ENCODE measurements at regions not wholly inside any gene's neighbourhood (a gene's known extent, or its start where the extent isn't known, plus 50 kb on each side); places are given as distances from the start of the nearest gene placed in this dataset.
"Not testable (repeated sequence)": the region's sequence is repeated elsewhere in the genome, so short reads cannot be mapped to it uniquely, and the experiment has no call there.

DNA sequence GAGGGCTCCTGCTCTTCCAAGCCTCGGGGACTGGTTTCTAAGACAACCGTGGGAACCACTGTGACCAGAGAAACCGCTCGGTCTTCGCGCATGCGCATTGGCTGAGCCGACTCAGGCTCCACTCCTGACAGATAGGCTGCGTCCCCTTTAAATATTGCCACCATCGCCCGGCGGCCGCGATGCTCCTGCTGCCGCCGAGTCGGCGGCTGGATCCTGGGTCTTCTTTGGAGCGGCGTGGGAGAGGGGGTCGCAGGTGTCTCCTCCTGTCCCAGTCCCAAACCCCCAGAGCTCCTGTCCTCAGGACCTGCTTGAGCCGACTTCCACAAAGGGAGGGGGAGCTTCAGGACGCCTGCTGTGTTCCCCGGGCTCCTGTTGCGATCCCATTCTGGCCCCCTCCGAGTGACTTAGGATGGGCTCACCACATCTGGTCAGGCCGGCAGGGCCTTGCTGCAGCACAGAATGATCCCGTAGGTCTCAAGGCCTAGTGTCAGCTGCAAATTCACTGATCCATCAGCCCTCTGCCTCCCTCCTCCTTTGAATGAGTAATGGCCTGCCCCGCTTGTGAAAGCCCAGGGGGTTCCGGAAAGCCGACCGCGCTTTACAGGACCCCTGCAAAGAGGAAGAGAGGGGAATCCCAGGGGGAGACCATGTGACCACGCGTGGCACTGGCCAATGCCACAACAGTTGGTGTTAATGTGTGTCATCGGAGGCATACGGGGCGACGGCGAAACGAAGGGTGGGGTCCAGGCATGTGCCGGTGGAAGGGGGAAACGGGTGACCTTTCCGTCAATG is 683.2 kb upstream of the TPTE start:
- no peak for ATAC-seq
- Histone ChIP-seq H3K27me3 (no peaks in the 10 kb centered on the region), H3K27ac (no peak overlapping the region), H3K4me1 (no peaks in the 10 kb centered on the region), H3K9me3 (no peaks in the 10 kb centered on the region), H3K4me3 (no peak overlapping the region), H3K36me3 (no peaks in the 10 kb centered on the region)
- intact Hi-C loops (cut with DNase I): no loop called here
- no peak for FAIRE-seq
- TF ChIP-seq, protein P1, sequence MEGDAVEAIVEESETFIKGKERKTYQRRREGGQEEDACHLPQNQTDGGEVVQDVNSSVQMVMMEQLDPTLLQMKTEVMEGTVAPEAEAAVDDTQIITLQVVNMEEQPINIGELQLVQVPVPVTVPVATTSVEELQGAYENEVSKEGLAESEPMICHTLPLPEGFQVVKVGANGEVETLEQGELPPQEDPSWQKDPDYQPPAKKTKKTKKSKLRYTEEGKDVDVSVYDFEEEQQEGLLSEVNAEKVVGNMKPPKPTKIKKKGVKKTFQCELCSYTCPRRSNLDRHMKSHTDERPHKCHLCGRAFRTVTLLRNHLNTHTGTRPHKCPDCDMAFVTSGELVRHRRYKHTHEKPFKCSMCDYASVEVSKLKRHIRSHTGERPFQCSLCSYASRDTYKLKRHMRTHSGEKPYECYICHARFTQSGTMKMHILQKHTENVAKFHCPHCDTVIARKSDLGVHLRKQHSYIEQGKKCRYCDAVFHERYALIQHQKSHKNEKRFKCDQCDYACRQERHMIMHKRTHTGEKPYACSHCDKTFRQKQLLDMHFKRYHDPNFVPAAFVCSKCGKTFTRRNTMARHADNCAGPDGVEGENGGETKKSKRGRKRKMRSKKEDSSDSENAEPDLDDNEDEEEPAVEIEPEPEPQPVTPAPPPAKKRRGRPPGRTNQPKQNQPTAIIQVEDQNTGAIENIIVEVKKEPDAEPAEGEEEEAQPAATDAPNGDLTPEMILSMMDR (IDR thresholded peaks at IDR 0.05): no peak
- WGBS, 2 donors: 72 to 75% methylated on average over 44 of the region's 44 CpGs
- peak in 2 of 6 donors; percentile 23 to 79 for DNase-seq

DNA sequence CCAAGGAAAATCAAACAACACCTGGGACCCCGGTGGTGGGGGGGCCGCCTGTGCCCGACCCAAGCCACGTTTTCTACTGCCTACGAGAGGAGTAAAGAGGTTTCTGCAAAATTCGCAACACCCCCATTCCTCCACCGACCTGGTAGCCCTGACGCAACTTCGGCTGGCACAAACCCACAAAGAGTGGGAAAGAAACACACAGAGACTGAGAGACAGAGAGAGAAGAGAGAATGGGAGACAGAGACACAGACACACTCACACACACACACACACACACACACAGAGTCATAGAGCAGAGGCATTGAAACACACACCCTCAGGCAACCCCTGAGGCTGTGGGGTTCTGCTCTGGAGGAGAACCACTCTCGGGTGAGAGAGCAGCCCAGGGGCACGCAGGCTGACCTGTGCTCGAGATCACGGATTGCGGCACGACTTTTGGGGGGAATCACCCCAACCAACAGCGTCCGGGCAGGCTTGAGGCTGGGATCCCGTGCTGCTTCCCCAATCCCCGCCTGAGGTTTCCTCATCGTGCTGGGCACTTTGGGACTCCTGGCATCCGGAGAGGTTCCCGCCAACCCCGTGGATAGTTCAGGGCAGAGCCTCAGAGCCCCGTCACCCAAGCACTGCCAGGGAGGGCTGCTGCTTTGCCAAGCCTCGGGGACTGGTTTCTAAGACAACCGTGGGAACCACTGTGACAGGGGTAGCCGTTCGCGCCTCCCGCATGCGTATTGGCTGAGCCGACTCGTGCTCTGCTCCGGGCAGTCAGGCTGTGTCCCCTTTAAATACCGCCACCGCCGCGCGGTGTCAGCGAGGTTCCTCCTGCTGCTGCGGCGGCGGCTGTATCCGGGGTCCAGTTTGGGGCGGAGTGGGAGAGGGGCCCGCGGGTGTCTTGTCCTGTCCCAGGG is 682.4 kb upstream of the TPTE start:
- TF ChIP-seq, protein P1 (IDR thresholded peaks at IDR 0.05): no peak
- 64 to 70% methylated on average over 47 of the region's 47 CpGs for WGBS, 2 donors
- Histone ChIP-seq H3K27ac (no peak overlapping the region), H3K4me3 (no peak overlapping the region), H3K36me3 (no peaks in the 10 kb centered on the region), H3K9me3 (no peaks in the 10 kb centered on the region), H3K27me3 (no peaks in the 10 kb centered on the region), H3K4me1 (no peaks in the 10 kb centered on the region)
- peak in 3 of 6 donors; percentile 37 to 87 (median 72) for DNase-seq
- no peak for FAIRE-seq
- peak in 1 of 4 donors; percentile 41 for ATAC-seq
- intact Hi-C loops (cut with DNase I): no loop called here

DNA sequence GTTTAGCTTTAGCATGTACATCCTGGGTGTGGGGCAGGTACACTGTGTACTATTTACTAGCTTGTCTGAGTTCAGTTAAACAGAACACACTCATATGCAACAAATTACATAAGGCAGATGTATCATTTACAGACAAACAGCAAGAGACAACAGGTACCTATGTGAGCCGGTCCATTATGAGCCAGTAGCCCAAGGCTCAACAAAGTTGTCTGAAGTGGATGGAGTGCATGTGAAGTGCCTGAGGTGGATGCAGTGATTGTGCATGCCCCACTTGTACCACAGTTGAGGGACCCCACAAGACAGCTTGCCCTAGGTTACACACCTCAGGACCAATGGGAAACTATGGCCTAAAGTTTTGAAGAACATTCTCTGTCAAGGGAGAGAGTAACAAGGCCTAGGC is 677.3 kb upstream of the TPTE start:
- intact Hi-C loops (cut with DNase I); FAIRE-seq; H3K4me3 ChIP-seq; ATAC-seq; H3K27ac ChIP-seq; H3K36me3 ChIP-seq; H3K9me3 ChIP-seq; H3K4me1 ChIP-seq; DNase-seq; H3K27me3 ChIP-seq: not testable (repeated sequence)
- 52 to 79% methylated on average over 1 of the region's 1 CpG for WGBS, 2 donors

DNA sequence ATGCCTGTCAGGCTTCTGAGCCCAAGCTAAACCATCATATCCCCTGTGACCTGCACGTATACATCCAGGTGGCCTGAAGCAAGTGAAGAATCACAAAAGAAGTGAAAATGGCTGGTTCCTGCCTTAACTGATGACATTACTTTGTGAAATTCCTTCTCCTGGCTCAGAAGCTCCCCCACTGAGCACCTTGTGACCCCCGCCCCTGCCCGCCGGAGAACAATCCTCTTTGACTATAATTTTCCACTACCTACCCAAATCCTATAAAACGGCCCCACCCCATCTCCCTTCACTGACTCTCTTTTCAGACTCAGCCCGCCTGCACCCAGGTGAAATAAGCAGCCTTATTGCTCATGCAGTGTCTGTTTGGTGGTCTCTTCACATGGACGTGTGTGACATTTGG is 673.9 kb upstream of the TPTE start:
- H3K4me3 ChIP-seq; DNase-seq; ATAC-seq; H3K27me3 ChIP-seq; H3K4me1 ChIP-seq; H3K27ac ChIP-seq; H3K36me3 ChIP-seq; FAIRE-seq; intact Hi-C loops (cut with DNase I); H3K9me3 ChIP-seq: not testable (repeated sequence)
- 50 to 57% methylated on average over 6 to 7 of the region's 7 CpGs for WGBS, 2 donors

DNA sequence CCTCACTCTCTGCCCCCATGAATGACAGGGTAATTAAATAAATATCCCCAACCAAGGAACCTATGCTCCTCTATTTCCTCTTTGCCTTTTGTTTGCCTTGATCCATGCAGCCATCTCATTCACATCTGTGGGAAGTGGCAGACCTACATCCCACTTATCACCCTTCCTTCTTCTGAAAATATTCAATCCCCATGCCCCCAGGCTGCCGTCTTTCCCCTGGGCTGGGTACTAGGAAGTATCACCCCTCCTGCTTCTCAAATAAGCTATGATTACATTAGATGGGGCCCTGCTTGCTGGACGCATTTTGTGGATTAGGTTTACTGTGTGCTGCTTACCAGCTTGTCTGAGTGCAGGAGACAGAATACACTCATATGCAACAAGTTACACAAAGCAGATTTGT is 670.2 kb upstream of the TPTE start:
- FAIRE-seq; H3K4me3 ChIP-seq; H3K36me3 ChIP-seq; ATAC-seq; H3K9me3 ChIP-seq; H3K4me1 ChIP-seq; intact Hi-C loops (cut with DNase I); H3K27ac ChIP-seq; DNase-seq; H3K27me3 ChIP-seq: not testable (repeated sequence)
- WGBS, 2 donors: 30 to 40% methylated on average over 1 to 2 of the region's 2 CpGs

DNA sequence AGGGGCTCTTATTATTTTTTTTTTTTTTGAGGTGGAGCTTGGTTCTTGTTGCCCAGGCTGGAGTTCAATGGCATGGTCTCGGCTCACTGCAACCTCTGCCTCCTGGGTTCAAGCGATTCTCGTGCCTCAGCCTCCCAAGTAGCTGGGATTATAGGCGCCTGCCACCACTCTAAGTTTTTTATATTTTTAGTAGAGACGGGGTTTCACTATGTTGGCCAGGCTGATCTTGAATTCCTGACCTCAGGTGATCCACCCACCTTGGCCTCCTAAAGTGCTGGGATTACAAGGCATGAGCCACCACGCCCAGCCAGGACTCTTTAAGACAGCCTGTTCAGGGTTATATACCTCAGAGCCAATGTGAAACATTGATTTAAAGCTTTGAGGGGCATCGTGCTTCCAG is 669.7 kb upstream of the TPTE start:
- DNase-seq; H3K27ac ChIP-seq; FAIRE-seq; H3K9me3 ChIP-seq; H3K4me1 ChIP-seq; ATAC-seq; H3K27me3 ChIP-seq; H3K4me3 ChIP-seq; H3K36me3 ChIP-seq; intact Hi-C loops (cut with DNase I): not testable (repeated sequence)
- WGBS, 2 donors: 36 to 45% methylated on average over 6 of the region's 7 CpGs

DNA sequence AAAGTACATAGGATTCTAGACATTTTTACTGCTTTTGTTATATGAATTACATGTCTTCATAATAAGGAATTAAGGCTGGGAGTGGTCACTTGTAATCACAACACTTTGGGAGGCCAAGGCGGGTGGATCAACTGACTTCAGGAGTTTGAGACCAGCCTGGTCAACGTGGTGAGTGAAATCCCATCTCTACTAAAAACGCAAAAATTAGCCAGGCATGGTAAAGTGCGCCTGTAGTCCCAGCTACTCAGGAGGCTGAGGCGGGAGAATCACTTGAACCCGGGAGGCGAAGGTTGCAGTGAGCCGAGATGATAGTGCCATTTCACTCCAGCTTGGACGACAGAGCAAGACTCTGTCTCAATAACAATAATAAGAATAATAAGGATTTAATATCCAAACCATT is 663.8 kb upstream of the TPTE start:
- 40 to 54% methylated on average over 9 of the region's 9 CpGs for WGBS, 2 donors
- H3K36me3 ChIP-seq; H3K27me3 ChIP-seq; H3K27ac ChIP-seq; H3K4me3 ChIP-seq; DNase-seq; ATAC-seq; intact Hi-C loops (cut with DNase I); FAIRE-seq; H3K4me1 ChIP-seq: not testable (repeated sequence)
- H3K9me3 ChIP-seq: peaks cover 0 to 10% (median 0%) of the 10 kb centered on the region in 4 donors

DNA sequence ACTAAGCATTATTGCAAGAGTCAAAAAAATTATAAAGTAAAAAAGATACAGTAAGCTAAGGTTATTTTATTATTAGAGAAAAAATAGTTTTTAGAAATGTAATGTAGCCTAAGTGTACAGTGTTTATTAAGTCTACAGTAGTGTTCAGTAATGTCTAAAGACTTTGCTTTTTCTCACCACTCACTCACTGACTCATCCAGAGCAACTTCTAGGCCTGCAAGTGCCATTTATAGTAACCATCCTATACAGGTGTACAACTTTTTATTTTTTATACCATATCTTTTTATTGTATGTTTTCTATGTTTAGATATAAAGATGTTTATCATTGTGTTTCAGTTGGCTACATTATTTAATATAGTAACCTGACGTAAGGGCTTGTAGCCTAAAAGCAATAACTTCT is 661.5 kb upstream of the TPTE start:
- WGBS, 2 donors: 35 to 48% methylated on average over 1 of the region's 1 CpG
- not testable (repeated sequence) for H3K4me1 ChIP-seq, DNase-seq

DNA sequence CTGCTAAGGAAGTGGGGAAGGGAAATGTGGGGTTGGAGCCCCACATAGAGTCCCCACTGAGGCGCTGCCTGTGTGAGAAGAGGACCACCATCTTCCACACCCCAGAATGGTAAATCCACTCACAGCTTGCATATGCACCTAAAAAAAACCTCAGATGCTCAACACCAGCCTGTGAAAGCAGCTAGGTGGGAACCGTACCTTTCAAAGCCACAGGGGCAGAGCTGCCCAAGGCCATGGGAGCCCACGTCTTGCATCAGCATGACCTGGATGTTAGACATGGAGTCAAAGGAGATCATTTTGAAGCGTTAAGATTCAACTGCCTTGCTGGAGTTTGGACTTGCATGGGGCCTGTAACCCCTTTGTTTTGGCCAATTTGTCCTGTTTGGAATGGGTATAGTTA is 658.9 kb upstream of the TPTE start:
- H3K36me3 ChIP-seq; H3K27ac ChIP-seq; H3K4me1 ChIP-seq; intact Hi-C loops (cut with DNase I); DNase-seq; FAIRE-seq; H3K4me3 ChIP-seq; H3K27me3 ChIP-seq; ATAC-seq: not testable (repeated sequence)
- 39 to 45% methylated on average over 4 of the region's 4 CpGs for WGBS, 2 donors
- H3K9me3 ChIP-seq: peaks cover 0 to 10% (median 4%) of the 10 kb centered on the region in 4 donors

More for the DNA sequence above, 661.5 kb upstream of the TPTE start:
- ATAC-seq; H3K36me3 ChIP-seq; intact Hi-C loops (cut with DNase I); H3K27me3 ChIP-seq; FAIRE-seq; H3K27ac ChIP-seq; H3K4me3 ChIP-seq: not testable (repeated sequence)
- peaks cover 0 to 10% (median 0%) of the 10 kb centered on the region in 4 donors for H3K9me3 ChIP-seq

DNA sequence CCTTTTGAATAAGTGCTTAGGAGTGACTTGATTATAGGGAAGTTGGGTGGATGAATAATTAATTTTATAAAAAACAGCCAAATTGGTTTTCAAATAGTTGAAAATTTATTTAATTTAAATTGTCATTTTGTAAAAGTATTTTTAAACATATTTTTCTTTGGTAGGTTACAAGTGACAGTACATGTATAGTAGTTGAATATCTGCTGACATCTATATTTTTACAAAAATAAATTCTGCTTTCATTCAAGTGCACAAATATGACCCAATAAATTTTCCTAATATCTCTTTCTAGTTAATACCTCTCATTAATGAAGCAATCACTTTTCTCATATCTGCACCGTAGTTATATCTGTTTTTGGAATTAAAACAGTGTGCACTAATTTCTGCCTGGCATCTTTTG is 653.6 kb upstream of the TPTE start:
- H3K27me3 ChIP-seq; ATAC-seq; intact Hi-C loops (cut with DNase I); H3K4me1 ChIP-seq; H3K27ac ChIP-seq; H3K9me3 ChIP-seq; H3K36me3 ChIP-seq; FAIRE-seq; H3K4me3 ChIP-seq; DNase-seq: not testable (repeated sequence)
- 42 to 61% methylated on average over 1 of the region's 1 CpG for WGBS, 2 donors
